Stomach (tissue), 8 donors: ENCODE measurements at regions not wholly inside any gene's neighbourhood (a gene's known extent, or its start where the extent isn't known, plus 50 kb on each side); places are given as distances from the start of the nearest gene placed in this dataset.

Experiments
- DNase-seq, 2 donors: peaks; one replicate each; pipeline versions ENCODE4 v3.0.0 to v3.0.0-alpha.2; 2013 to 2019
- H3K27ac ChIP-seq, 5 donors: fragments of 200-600 bp in 4 of 5; sonication (generic) in 4 of 5; one replicate each; pipeline ENCODE4 v1.5.1; 2013 to 2019; ENCODE audit warnings: mild to moderate bottlenecking in 1 of 5, moderate library complexity in 1 of 5
- H3K27me3 ChIP-seq, 3 donors: fragments of 200-600 bp; sonication (generic); one replicate each; pipeline ENCODE4 v1.5.1; 2017 to 2019; ENCODE audit warnings: mixed run types in 1 of 3
- H3K36me3 ChIP-seq, 4 donors: fragments of 200-600 bp; sonication (generic); 1 replicate in 3 of 4; 2 replicates in 1 of 4; pipeline ENCODE4 v1.5.1; 2016 to 2019
- H3K4me1 ChIP-seq, 4 donors: fragments of 200-600 bp; sonication (generic); one replicate each; pipeline ENCODE4 v1.5.1; 2016 to 2019
- H3K4me3 ChIP-seq, 4 donors: fragments of 200-600 bp; sonication (generic) in 3 of 4; one replicate each; pipeline ENCODE4 v1.5.1; 2016 to 2019; ENCODE audit warnings: mild to moderate bottlenecking in 1 of 4
- H3K9me3 ChIP-seq, 4 donors: fragments of 200-600 bp; sonication (generic); one replicate each; pipeline ENCODE4 v1.5.1; 2016 to 2019
- CTCF ChIP-seq, 7 experiments: fragments of 450-650 bp in 4 of 7; fragments of 200-600 bp in 3 of 7; sonication (generic) in 3 of 7; IDR thresholded peaks; one replicate each; pipeline ENCODE4 v1.5.1; 2016 to 2019; ENCODE audit warnings: antibody characterized with exemption in 7 of 7, control low read depth in 2 of 7, mild to moderate bottlenecking in 1 of 7
- EP300 ChIP-seq: sonication (generic); formaldehyde crosslinking; IDR thresholded peaks from one replicate; pipeline ENCODE4 v1.6.1; 2017; ENCODE audit warnings: antibody characterized with exemption
- POLR2A ChIP-seq, 4 donors: fragments of 450-650 bp; IDR thresholded peaks; one replicate each; pipeline ENCODE4 v1.6.1; 2016; ENCODE audit warnings: antibody characterized with exemption in 4 of 4, control low read depth in 2 of 4, mild to moderate bottlenecking in 1 of 4, moderate library complexity in 1 of 4
- POLR2AphosphoS5 ChIP-seq, 3 donors: sonication (generic); formaldehyde crosslinking; IDR thresholded peaks; one replicate each; pipeline ENCODE4 v1.6.1; 2016; ENCODE audit warnings: antibody characterized with exemption in 3 of 3
- WGBS, 5 donors: extraction: QIAGEN DNeasy Blood & Tissue Kit in 3 of 5; methylation state at CpG; one replicate each; pipeline versions ENCODE4 v1.1.5 to v1.1.7; 2013 to 2018; 5-methylcytosine and 5-hydroxymethylcytosine counted together
- intact Hi-C: fragments of 100-400 bp; cut with DNase I; formaldehyde crosslinking; loops from one replicate; pipeline ENCODE4 v1.15.1; 2023; ENCODE audit warnings: low total_unique reads
- donor health status: healthy with polysubstance abuse.
- donor health status: Bipolar disorder and iron deficiency.
- donor health status: healthy.

DNA sequence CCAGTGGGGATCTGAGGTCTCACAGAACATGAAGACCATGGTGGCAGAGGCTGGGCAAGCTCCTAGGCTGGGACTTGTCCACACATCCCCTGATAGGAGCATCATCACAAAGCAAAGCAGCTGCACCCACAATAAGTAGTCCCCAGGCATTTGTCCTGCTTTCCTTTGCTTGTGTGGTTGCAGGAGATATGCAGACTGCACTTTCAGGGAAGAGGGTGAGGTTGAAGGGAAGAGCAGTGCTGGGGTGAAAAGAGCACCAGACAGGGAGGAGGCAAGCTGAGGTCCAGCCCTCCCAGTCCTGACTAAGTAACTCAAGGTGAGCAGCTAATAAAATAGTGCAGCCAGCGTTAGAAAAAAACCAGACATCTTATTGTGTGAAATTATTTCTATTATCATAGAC is 383.6 kb downstream of the UQCRFS1 start:
- H3K4me1 ChIP-seq = no peaks in the 10 kb centered on the region
- H3K4me3 ChIP-seq = no peak overlapping the region
- WGBS, 5 donors = 80 to 98% (median 89%) methylated on average over 1 of the region's 1 CpG
- no peak for TF ChIP-seq POLR2A (IDR thresholded peaks at IDR 0.05)
- TF ChIP-seq CTCF (IDR thresholded peaks at IDR 0.05) = no peak
- TF ChIP-seq POLR2AphosphoS5 (IDR thresholded peaks at IDR 0.05) = no peak
- TF ChIP-seq EP300 = no peak
- no peaks in the 10 kb centered on the region for H3K36me3 ChIP-seq
- peaks cover 0 to 18% (median 0%) of the 10 kb centered on the region in 3 donors for H3K27me3 ChIP-seq
- H3K9me3 ChIP-seq = no peaks in the 10 kb centered on the region
- no peak for DNase-seq
- H3K27ac ChIP-seq = no peak overlapping the region
- intact Hi-C loops = no loop called here

GRCh38 chr19:28828276-28828870 is 384.6 kb downstream of the UQCRFS1 start:
- Histone ChIP-seq H3K27me3 (peaks cover 0 to 9% (median 0%) of the 10 kb centered on the region in 3 donors), H3K27ac (no peak overlapping the region), H3K36me3 (no peaks in the 10 kb centered on the region), H3K4me3 (no peak overlapping the region), H3K9me3 (no peaks in the 10 kb centered on the region), H3K4me1 (no peaks in the 10 kb centered on the region)
- intact Hi-C loops = no loop called here
- TF ChIP-seq CTCF (IDR thresholded peaks at IDR 0.05) (no peak), POLR2A (IDR thresholded peaks at IDR 0.05) (no peak), POLR2AphosphoS5 (IDR thresholded peaks at IDR 0.05) (no peak), EP300 (no peak)
- WGBS, 5 donors = 62 to 82% (median 69%) methylated on average over 10 of the region's 10 CpGs
- DNase-seq = no peak

- H3K9me3 ChIP-seq = no peaks in the 10 kb centered on the region
- H3K36me3 ChIP-seq = no peaks in the 10 kb centered on the region
- no peak overlapping the region for H3K27ac ChIP-seq
- TF ChIP-seq POLR2AphosphoS5 (IDR thresholded peaks at IDR 0.05) = no peak
- no peak for TF ChIP-seq EP300
- no peak for TF ChIP-seq CTCF (IDR thresholded peaks at IDR 0.05)
- TF ChIP-seq POLR2A (IDR thresholded peaks at IDR 0.05) = no peak
- intact Hi-C loops = no loop called here
- no peak for DNase-seq
- WGBS, 5 donors = 76 to 86% (median 79%) methylated on average over 8 of the region's 8 CpGs
- no peak overlapping the region for H3K4me3 ChIP-seq
- H3K4me1 ChIP-seq = no peaks in the 10 kb centered on the region
- H3K27me3 ChIP-seq = no peaks in the 10 kb centered on the region
Observed at GRCh38 chr19:28827382-28827781, 385.6 kb downstream of the UQCRFS1 start.

- Histone ChIP-seq H3K9me3 (no peaks in the 10 kb centered on the region), H3K27me3 (no peaks in the 10 kb centered on the region), H3K4me1 (no peaks in the 10 kb centered on the region), H3K27ac (no peak overlapping the region), H3K4me3 (no peak overlapping the region), H3K36me3 (no peaks in the 10 kb centered on the region)
- intact Hi-C loops = no loop called here
- TF ChIP-seq CTCF (IDR thresholded peaks at IDR 0.05) (no peak), POLR2AphosphoS5 (IDR thresholded peaks at IDR 0.05) (no peak), POLR2A (IDR thresholded peaks at IDR 0.05) (no peak), EP300 (no peak)
- no peak for DNase-seq
- 44 to 73% (median 67%) methylated on average over 11 of the region's 11 CpGs for WGBS, 5 donors
Observed at GRCh38 chr19:28823338-28823961, 389.5 kb downstream of the UQCRFS1 start.
